ENCODE measurements at regions not wholly inside any gene's neighbourhood (a gene's known extent, or its start where the extent isn't known, plus 50 kb on each side); places are given as distances from the start of the nearest gene placed in this dataset.

DNA sequence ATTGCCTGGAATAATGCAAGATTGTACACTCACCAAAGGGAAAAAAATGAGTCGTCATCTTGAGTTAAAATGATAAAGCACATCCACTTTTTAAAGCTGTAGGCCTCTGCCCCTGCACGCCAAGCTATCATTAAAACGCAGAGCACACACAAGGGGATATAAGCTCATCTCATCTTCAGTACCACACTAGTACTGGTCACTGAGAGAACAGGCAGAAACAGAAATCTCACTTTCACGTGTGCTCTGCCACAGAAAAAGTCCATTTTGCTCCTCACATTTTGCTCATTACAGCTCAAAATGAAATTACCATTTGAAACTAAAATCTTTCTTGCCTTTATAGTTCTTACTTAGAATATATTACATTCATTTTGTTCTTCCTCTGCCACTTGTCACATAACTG, 99.2 kb upstream of the SLC30A5 start:
- TF ChIP-seq MEF2A (IDR thresholded peaks at IDR 0.05; ENCODE audit: borderline replicate concordance, low read depth) (no peak), TAF1 (IDR thresholded peaks at IDR 0.05; ENCODE audit: borderline replicate concordance, low read depth, low read length) (no peak), RCOR1 (IDR thresholded peaks at IDR 0.05; ENCODE audit: low read length) (no peak)
